Neuronal stem cell (in vitro differentiated cells): ENCODE measurements at regions not wholly inside any gene's neighbourhood (a gene's known extent, or its start where the extent isn't known, plus 50 kb on each side); places are given as distances from the start of the nearest gene placed in this dataset.

Source experiments
- DNase-seq: peaks from one replicate; pipeline ENCODE4 v3.0.0-alpha.2; 2013; ENCODE audit warnings: low spot score
- H2AFZ ChIP-seq: one replicate; pipeline ENCODE4 v1.6.1; 2013; ENCODE audit warnings: mild to moderate bottlenecking, low read length, inconsistent platforms
- H2AK5ac ChIP-seq: 2 replicates; pipeline ENCODE4 v1.6.1; 2013; ENCODE audit warnings: low read depth, mild to moderate bottlenecking, inconsistent platforms, low read length, moderate library complexity, mixed read lengths
- H2BK120ac ChIP-seq: 2 replicates; pipeline ENCODE4 v1.6.1; 2013; ENCODE audit warnings: low read depth, mild to moderate bottlenecking, inconsistent platforms, low read length, moderate library complexity, mixed read lengths
- H2BK12ac ChIP-seq: one replicate; pipeline ENCODE4 v1.6.1; 2013; ENCODE audit warnings: low read length, inconsistent platforms
- H2BK15ac ChIP-seq: 2 replicates; pipeline ENCODE4 v1.6.1; 2013; ENCODE audit warnings: mild to moderate bottlenecking, low read length, inconsistent platforms, mixed read lengths
- H2BK5ac ChIP-seq: one replicate; pipeline ENCODE4 v1.6.1; 2013; ENCODE audit warnings: inconsistent platforms, mild to moderate bottlenecking, low read length, moderate library complexity
- H3K14ac ChIP-seq: one replicate; pipeline ENCODE4 v1.6.1; 2013; ENCODE audit warnings: low read length, inconsistent platforms
- H3K18ac ChIP-seq: 2 replicates; pipeline ENCODE4 v1.6.1; 2013; ENCODE audit warnings: low read length, inconsistent platforms
- H3K23ac ChIP-seq: 2 replicates; pipeline ENCODE4 v1.6.1; 2013; ENCODE audit warnings: low read depth, mild to moderate bottlenecking, mixed read lengths, low read length, inconsistent platforms; ENCODE audit not compliant: poor library complexity
- H3K27ac ChIP-seq: replicated peaks from 3 replicates; pipeline ENCODE4 v1.5.1; 2013; ENCODE audit warnings: low read length, inconsistent platforms
- H3K27me3 ChIP-seq, 3 experiments: 2 replicates each; pipeline ENCODE4 v1.6.1; 2013; ENCODE audit warnings: low read length in 3 of 3, mild to moderate bottlenecking in 2 of 3, inconsistent platforms in 1 of 3, low read depth in 1 of 3, mixed read lengths in 1 of 3, moderate library complexity in 1 of 3; ENCODE audit not compliant: control insufficient read depth in 3 of 3, insufficient read depth in 3 of 3
- H3K36me3 ChIP-seq, 2 donors: replicated peaks in 1 of 2; 2 replicates each; pipeline ENCODE4 v1.6.1; 2013; ENCODE audit warnings: low read length in 2 of 2; ENCODE audit not compliant: control insufficient read depth in 2 of 2, insufficient read depth in 2 of 2
- H3K4ac ChIP-seq: 2 replicates; pipeline ENCODE4 v1.6.1; 2013; ENCODE audit warnings: inconsistent platforms, mild to moderate bottlenecking, low read length, moderate library complexity
- H3K4me1 ChIP-seq, 2 donors: 1 replicate in 1 of 2; 2 replicates in 1 of 2; pipeline ENCODE4 v1.6.1; 2013; ENCODE audit warnings: low read length in 2 of 2, low read depth in 1 of 2; ENCODE audit not compliant: control insufficient read depth in 2 of 2, insufficient read depth in 1 of 2
- H3K4me2 ChIP-seq: one replicate; pipeline ENCODE4 v1.6.1; 2013; ENCODE audit warnings: mild to moderate bottlenecking, low read length, inconsistent platforms; ENCODE audit not compliant: insufficient read depth, poor library complexity, severe bottlenecking
- H3K4me3 ChIP-seq, 2 donors: 2 replicates each; pipeline ENCODE4 v1.5.1; 2013; ENCODE audit warnings: low read length in 2 of 2, mild to moderate bottlenecking in 2 of 2, inconsistent platforms in 1 of 2, moderate library complexity in 1 of 2
- H3K79me1 ChIP-seq: one replicate; pipeline ENCODE4 v1.6.1; 2013; ENCODE audit warnings: low read depth, mild to moderate bottlenecking, inconsistent platforms, low read length, moderate library complexity
- H3K9ac ChIP-seq: one replicate; pipeline ENCODE4 v1.6.1; 2013; ENCODE audit warnings: mild to moderate bottlenecking, low read depth, low read length, inconsistent platforms; ENCODE audit not compliant: poor library complexity
- H3K9me3 ChIP-seq, 2 donors: replicated peaks in 1 of 2; 2 replicates each; pipeline versions ENCODE3 to v1.6.1; 2013; ENCODE audit warnings: low read length in 2 of 2, mild to moderate bottlenecking in 2 of 2, inconsistent platforms in 1 of 2, low read depth in 1 of 2, mixed read lengths in 1 of 2, moderate library complexity in 1 of 2; ENCODE audit not compliant: control insufficient read depth in 2 of 2, insufficient read depth in 1 of 2
- H4K8ac ChIP-seq: one replicate; pipeline ENCODE4 v1.6.1; 2013; ENCODE audit warnings: low read depth, mild to moderate bottlenecking, inconsistent platforms, low read length, moderate library complexity
- H4K91ac ChIP-seq: one replicate; pipeline ENCODE4 v1.6.1; 2013; ENCODE audit warnings: low read length, low read depth, mild to moderate bottlenecking, inconsistent platforms; ENCODE audit not compliant: poor library complexity
- WGBS, 2 donors: extraction: QIAGEN DNeasy Blood & Tissue Kit; methylation state at CpG; one replicate each; pipeline ENCODE4 v1.1.7; 2013; ENCODE audit warnings: missing lambda C conversion rate in 2 of 2, mixed read lengths in 1 of 2; ENCODE audit not compliant: insufficient read length in 2 of 2, insufficient replicate concordance in 1 of 2; ENCODE audit errors: extremely low coverage in 2 of 2; 5-methylcytosine and 5-hydroxymethylcytosine counted together

DNA sequence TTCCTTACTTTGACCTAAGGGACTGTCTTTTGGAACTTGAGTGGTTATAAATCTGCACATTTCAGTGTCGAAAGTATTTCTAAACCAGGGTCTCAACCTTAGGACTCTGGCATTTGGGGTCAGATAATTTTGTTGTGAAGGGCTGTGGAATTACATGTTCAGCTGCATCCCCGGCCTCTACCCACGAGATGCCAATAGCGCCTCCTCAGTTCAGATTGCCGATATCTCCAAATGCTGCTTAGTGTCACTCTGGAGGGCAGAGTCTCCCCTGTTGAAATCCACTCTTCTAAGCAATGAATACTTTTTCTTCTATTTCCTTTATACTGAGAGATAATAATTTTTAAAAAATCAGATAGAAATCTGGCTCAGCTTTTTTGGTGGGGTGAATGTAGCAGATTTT, 379.4 kb upstream of the RGS6 start:
- Histone ChIP-seq H3K4me1 (peaks cover 0 to 2% of the 10 kb centered on the region in 2 donors), H3K4ac (no peak overlapping the region), H2AFZ (no peak overlapping the region), H3K9me3 (no peaks in the 10 kb centered on the region), H3K4me3 (no peak overlapping the region), H3K79me1 (no peaks in the 10 kb centered on the region), H3K23ac (no peak overlapping the region), H2BK12ac (no peak overlapping the region), H2BK5ac (no peak overlapping the region), H3K27ac (no peak overlapping the region), H3K36me3 (no peaks in the 10 kb centered on the region), H2BK120ac (no peak overlapping the region), H4K91ac (no peak overlapping the region), H3K4me2 (no peak overlapping the region), H3K27me3 (no peaks in the 10 kb centered on the region), H3K14ac (no peak overlapping the region), H2BK15ac (no peak overlapping the region), H3K9ac (no peak overlapping the region), H4K8ac (no peak overlapping the region), H2AK5ac (no peak overlapping the region), H3K18ac (no peak overlapping the region)
- WGBS, 2 donors = no CpG with 5 or more reads among the region's 5 CpGs
- no peak for DNase-seq

- Histone ChIP-seq H3K4me1 (peaks cover 0 to 2% of the 10 kb centered on the region in 2 donors), H3K36me3 (no peaks in the 10 kb centered on the region), H2BK12ac (no peak overlapping the region), H4K91ac (no peak overlapping the region), H3K23ac (no peak overlapping the region), H3K4me2 (no peak overlapping the region), H2AFZ (no peak overlapping the region), H4K8ac (no peak overlapping the region), H2AK5ac (no peak overlapping the region), H3K27ac (no peak overlapping the region), H3K79me1 (no peaks in the 10 kb centered on the region), H2BK5ac (no peak overlapping the region), H3K9ac (no peak overlapping the region), H3K4ac (no peak overlapping the region), H3K14ac (no peak overlapping the region), H3K4me3 (no peak overlapping the region), H3K18ac (no peak overlapping the region), H2BK15ac (no peak overlapping the region), H3K9me3 (no peaks in the 10 kb centered on the region), H2BK120ac (no peak overlapping the region), H3K27me3 (no peaks in the 10 kb centered on the region)
- no peak for DNase-seq
- no CpG with 5 or more reads among the region's 3 CpGs for WGBS, 2 donors
These were observed 378.4 kb upstream of the RGS6 start for GRCh38 chr14:71553779-71554178.

DNA sequence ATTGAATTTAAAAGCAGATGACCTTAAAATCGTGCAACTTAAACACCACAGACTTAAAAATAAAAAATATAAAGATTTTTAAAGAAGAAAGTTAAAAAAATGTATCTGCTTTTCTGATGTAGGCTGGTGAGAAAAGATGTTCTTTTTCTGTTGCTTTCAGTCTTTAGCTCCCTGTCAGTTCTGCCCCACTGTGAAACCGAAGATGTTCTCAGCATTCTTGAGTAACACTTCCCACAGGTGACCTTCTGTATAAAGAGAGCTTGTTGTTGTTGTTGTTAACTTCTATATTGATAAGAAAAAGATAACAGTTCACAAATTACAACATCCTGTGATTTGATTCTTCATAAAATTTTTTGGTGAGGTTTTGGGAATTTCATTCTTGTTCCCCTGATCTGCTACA, 377.9 kb upstream of the RGS6 start:
- no peak overlapping the region for H2BK12ac ChIP-seq
- no peak overlapping the region for H2BK120ac ChIP-seq
- H3K4ac ChIP-seq = no peak overlapping the region
- H3K4me2 ChIP-seq = no peak overlapping the region
- H4K91ac ChIP-seq = no peak overlapping the region
- no CpG with 5 or more reads among the region's 2 CpGs for WGBS, 2 donors
- H2AK5ac ChIP-seq = no peak overlapping the region
- no peaks in the 10 kb centered on the region for H3K79me1 ChIP-seq
- H3K4me1 ChIP-seq = peaks cover 0 to 2% of the 10 kb centered on the region in 2 donors
- H3K18ac ChIP-seq = no peak overlapping the region
- no peak overlapping the region for H3K14ac ChIP-seq
- H3K9ac ChIP-seq = no peak overlapping the region
- H2BK15ac ChIP-seq = no peak overlapping the region
- H3K4me3 ChIP-seq = no peak overlapping the region
- H4K8ac ChIP-seq = no peak overlapping the region
- no peak overlapping the region for H2AFZ ChIP-seq
- no peak overlapping the region for H3K23ac ChIP-seq
- no peaks in the 10 kb centered on the region for H3K9me3 ChIP-seq
- H2BK5ac ChIP-seq = no peak overlapping the region
- no peaks in the 10 kb centered on the region for H3K36me3 ChIP-seq
- no peak overlapping the region for H3K27ac ChIP-seq
- no peaks in the 10 kb centered on the region for H3K27me3 ChIP-seq
- DNase-seq = no peak

- no peaks in the 10 kb centered on the region for H3K79me1 ChIP-seq
- H3K23ac ChIP-seq = no peak overlapping the region
- H3K27me3 ChIP-seq = no peaks in the 10 kb centered on the region
- H2AFZ ChIP-seq = no peak overlapping the region
- H3K4me2 ChIP-seq = no peak overlapping the region
- no peak overlapping the region for H4K8ac ChIP-seq
- no peak overlapping the region for H2BK15ac ChIP-seq
- H3K9me3 ChIP-seq = no peaks in the 10 kb centered on the region
- no peak overlapping the region for H3K18ac ChIP-seq
- H2AK5ac ChIP-seq = no peak overlapping the region
- H3K27ac ChIP-seq = no peak overlapping the region
- H3K9ac ChIP-seq = no peak overlapping the region
- WGBS, 2 donors = no CpG with 5 or more reads among the region's 2 CpGs
- H4K91ac ChIP-seq = no peak overlapping the region
- no peak overlapping the region for H3K4ac ChIP-seq
- no peaks in the 10 kb centered on the region for H3K36me3 ChIP-seq
- no peak overlapping the region for H2BK120ac ChIP-seq
- no peak for DNase-seq
- no peak overlapping the region for H2BK5ac ChIP-seq
- H3K4me3 ChIP-seq = no peak overlapping the region
- H2BK12ac ChIP-seq = no peak overlapping the region
- no peak overlapping the region for H3K14ac ChIP-seq
- H3K4me1 ChIP-seq = peaks cover 0 to 2% of the 10 kb centered on the region in 2 donors
These were observed 377.1 kb upstream of the RGS6 start for GRCh38 chr14:71554959-71555612.
